GM04503 (cell line): ENCODE measurements at regions not wholly inside any gene's neighbourhood (a gene's known extent, or its start where the extent isn't known, plus 50 kb on each side); places are given as distances from the start of the nearest gene placed in this dataset.

Source experiments
- DNase-seq: peaks from one replicate; pipeline ENCODE4 v3.0.0-alpha.2; 2012; ENCODE audit warnings: low read depth

GRCh38 chr19:28936001-28936400 lies 276.9 kb downstream of the UQCRFS1 start:
- no peak for DNase-seq

DNA sequence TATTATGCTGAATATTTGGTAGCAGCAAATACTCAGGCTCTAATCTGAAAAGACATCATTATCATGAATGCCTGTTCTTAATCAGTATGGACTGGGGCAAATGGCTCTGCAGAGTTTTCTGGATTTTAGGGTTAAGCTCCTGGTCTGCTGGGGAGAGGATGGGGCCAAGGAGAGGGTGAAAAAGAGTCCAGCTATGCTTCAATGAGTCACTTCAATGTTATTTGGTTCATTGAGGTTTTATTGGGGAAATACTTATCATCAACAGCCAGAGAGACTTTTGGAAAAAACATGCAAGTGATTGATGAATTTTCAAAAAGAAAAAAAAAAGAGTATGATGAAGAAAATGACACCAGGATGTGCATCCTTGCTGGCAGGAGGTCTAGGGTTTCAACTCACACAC lies 278.3 kb downstream of the UQCRFS1 start:
- no peak for DNase-seq

DNA sequence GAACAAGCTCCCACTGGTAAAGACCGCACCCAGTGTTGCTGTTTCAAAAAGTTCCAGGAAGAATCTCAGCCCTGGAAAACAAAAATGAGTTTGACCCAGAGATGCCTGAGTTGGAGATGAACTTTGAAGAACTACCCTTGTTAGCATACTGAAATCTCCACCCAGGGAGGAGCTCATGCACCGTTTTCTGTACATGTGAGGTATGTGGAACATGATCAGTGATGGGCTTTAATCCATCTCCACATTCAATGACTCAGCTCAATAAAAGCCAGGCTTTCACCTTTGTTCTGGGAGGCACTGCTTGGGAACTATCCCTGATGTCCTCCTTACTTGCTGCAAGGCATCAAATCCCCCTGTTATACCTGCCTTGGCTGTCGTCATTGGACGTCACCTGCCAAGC lies 279.9 kb downstream of the UQCRFS1 start:
- no peak for DNase-seq

DNA sequence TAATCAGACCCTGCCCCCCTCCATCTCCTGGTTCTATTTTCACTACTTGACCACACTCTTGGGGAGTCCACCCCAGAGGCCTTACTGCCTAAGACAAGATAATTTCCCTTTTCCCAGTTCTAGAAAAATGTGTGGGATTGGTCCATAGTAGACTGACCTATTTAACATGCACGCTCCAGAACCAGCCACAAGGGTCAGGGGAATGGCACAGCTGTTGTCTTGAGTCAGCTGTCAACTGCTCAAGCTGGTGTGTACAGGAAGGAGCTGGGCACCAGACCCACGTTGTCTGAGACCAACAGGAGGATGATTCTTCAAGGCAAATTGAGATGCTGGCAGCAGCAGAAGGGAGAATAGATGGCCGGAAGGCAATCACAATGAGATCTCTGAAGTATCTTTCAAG lies 280.5 kb downstream of the UQCRFS1 start:
- DNase-seq: no peak

DNA sequence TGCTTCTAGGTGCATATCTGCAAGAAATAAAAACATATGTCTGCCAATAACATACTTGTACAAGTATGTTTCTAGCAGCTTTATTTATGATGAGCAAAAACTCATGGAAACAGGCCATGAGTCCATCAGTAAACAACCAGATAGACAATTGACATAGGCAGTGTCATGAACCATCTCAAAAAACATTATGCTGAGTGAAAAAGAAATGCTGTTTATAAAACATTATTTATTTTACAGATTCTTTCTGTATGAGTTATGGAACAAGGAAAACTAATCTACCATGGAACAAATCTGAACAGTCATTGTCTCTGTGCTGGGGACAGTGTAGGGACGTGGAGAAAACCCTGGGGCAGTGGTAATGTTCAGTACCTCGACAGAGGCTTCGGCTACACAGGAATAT lies 283.9 kb downstream of the UQCRFS1 start:
- DNase-seq: no peak

- DNase-seq: no peak
These were observed 285.5 kb downstream of the UQCRFS1 start for GRCh38 chr19:28927456-28927855.

- no peak for DNase-seq
These were observed 292.5 kb downstream of the UQCRFS1 start for GRCh38 chr19:28920269-28921066.

GRCh38 chr19:28917621-28918020 lies 295.3 kb downstream of the UQCRFS1 start:
- DNase-seq: no peak

- DNase-seq: no peak
These were observed 297.1 kb downstream of the UQCRFS1 start for GRCh38 chr19:28915737-28916460.

- DNase-seq: no peak
These were observed 297.7 kb downstream of the UQCRFS1 start for GRCh38 chr19:28915202-28915601.

GRCh38 chr19:28914173-28914572 lies 298.8 kb downstream of the UQCRFS1 start:
- DNase-seq: no peak

DNA sequence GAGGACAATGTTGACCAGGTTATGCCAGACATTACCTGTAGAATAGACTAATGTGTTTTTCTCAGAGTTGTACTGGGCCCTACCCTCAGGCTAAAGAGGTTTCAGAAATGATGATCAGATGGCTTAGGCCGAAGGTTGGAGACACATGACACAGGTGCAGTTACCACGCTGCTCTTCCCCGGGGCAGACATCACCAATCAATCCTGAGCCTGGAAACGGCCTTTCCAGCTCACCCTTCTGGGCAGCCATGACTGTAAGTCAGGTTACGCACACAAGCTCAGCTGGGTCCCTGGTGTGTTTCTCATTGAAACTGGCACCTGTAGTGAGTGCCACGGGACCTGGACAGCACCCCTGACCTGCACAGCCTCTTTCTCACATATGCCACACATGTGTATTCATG lies 299.3 kb downstream of the UQCRFS1 start:
- no peak for DNase-seq

DNA sequence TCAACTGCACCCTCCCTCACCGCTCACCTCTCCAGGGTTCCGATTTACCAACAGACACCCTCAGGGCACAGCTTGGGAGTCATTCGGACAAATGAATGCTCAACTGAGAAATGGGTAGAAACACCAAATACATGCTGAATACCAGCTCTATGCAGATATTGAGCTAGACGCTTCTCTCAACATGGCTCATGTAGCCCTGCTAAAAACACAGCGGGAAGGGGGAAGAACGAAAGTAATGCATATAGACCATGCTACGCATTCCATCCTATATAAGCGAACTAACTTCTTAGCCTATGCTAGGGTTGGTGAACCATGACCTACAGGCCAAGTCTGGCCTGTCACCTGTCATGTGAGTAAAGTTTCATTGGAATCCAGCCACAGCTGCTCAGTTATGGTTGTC lies 304.0 kb downstream of the UQCRFS1 start:
- no peak for DNase-seq

DNA sequence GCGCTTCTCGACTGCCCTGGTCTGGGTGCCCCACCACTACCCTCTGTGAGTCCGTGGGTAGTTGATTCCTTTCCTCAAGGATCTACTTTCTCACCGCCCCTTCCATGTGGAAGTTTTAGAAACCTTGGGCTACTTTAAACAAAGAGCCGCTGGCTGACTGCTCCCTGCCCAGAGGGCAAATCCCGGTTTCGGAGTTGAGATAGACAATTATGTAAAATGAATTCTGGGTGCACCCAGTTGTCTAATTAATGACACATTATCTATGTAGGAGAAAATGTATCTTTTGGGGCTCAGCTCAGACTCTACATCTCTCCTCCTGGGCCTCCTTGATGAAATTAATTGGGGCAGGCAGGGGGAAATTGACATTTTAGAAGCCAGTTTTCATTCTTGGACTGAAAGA lies 305.4 kb downstream of the UQCRFS1 start:
- no peak for DNase-seq

- no peak for DNase-seq
These were observed 307.0 kb downstream of the UQCRFS1 start for GRCh38 chr19:28905996-28906395.

DNA sequence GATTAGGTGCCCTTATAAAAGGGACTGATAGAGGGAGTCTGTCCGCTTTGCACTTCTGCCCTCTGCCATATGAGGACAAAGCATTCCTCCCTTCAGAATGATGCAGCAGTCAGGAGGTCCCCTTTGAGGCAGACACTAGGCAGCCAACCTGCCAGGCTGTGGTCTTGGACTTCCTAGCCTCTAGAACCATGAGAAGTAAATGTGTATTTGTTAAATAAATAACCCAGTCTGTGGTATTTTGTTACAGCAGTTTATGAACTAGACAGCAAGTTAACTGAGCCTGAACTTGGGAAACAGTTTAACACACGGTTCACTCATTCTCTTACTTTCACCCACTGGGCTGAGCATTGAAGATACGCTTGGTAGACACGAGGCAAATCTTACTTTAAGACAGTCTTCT lies 313.2 kb downstream of the UQCRFS1 start:
- no peak for DNase-seq

- DNase-seq: peak; percentile 30
These were observed 314.7 kb downstream of the UQCRFS1 start for GRCh38 chr19:28898249-28898648.

DNA sequence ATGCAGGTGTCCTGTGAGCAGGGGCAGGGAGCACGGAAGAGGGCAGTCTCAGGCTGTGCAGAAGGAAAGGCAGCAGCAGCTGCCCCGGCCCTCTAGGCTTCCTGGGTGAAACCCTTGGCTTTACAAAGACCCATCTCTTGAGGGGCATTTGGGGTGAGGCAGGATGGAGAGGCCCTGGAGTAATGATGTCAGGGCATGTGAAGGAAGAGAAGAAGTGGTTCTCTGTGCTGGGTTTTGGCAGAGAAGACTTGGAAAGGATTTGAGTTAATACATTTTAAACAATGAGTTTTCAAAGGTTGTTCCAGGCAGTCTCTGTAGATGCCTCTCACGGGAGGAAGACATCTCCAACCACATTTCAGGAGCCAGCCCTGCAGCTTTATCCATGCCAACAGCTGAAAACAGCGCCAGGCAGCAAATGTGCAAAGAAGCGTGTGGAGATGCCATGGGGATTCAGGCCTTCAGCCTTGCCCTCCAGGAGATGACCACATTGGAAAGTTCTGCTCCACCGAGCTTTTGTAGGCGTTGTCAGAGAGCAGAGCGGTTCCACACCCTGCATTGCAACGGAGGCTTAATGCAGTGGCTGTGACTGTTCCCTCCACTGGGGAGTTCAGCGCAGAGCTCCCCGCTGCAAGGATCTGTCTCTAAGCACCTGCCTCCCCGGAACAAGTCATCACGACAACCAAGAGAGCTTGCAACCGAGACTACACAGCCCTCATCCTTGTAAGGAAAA lies 322.8 kb downstream of the UQCRFS1 start:
- DNase-seq: no peak

- DNase-seq: no peak
These were observed 324.9 kb downstream of the UQCRFS1 start for GRCh38 chr19:28887920-28888618.

DNA sequence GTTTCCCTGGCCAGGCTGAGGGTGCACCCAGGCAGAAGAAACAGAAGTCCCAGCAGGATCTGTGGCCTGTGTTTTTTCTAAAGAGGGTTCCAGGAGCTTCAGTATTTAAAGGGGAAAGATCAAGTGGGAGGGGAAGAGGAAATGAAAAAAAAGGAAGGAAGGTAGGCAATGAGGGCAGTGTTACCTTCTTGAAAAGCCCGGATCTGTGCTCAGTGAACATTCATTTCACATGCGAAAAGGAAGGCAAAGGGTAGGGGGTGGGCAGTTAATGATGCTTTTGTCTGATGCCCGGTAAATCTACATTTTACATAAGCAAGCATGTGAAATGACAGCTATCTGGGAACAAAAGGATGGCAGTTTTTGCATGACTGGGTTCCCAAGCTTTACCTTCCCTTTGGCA lies 326.2 kb downstream of the UQCRFS1 start:
- no peak for DNase-seq

GRCh38 chr19:28885965-28886364 lies 327.0 kb downstream of the UQCRFS1 start:
- no peak for DNase-seq

DNA sequence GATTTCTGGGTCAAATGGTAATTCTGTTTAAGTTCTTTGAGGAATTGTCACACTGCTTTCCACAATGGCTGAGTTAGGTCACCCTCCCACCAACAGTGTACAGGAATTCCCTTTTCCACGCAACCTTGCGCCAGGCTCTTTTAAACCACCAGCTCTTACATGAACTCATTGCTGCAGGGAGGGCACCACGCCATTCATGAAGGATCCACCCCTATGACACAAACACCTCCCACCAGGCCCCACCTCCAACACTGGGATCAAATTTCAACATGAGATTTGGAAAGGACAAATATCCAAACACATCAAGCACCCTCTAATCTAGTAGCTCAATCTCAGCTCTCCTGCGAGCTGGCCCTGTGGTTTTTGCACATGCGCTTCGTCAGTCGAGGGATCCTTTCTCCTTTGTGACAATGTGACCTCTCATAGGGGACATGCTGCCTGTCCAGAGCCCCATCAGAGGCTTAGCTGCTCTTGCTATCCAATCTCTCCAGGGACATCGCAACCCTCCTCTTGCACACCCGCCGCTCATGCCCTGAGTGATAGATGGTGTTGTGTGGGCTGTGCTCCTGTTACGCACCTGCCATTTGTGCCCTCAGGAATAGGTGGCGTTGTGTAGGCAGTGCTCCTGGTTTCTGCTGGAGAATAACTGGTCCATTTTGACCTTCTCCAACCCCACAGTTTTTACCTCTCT lies 328.0 kb downstream of the UQCRFS1 start:
- DNase-seq: no peak
